ENCODE measurements at regions not wholly inside any gene's neighbourhood (a gene's known extent, or its start where the extent isn't known, plus 50 kb on each side); places are given as distances from the start of the nearest gene placed in this dataset.

DNA sequence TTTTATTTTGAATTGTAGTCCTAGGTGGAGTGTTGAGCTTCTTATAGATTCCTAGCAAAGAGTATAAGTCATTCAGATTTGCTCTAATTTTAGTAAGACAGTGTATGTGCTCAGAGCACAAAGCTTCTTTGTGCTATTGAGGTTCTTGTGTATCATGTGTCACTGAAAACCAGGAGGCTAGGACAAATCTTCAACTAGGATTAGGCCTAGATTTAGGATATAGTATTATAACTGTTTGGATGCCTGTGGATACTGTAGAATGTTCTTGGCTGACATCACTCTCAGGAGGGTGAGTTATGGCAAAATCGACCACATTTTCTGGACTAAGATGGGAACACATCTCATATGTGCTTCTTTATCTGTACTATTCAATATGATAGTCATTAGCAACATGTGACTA, 86.5 kb downstream of the DHRS2 start:
- H3K36me3 ChIP-seq (ENCODE audit: control insufficient read depth, insufficient read depth, low read length) = no peaks in the 10 kb centered on the region
- H3K4me2 ChIP-seq (ENCODE audit: low read length) = no peak overlapping the region
- H2BK120ac ChIP-seq (ENCODE audit: low read depth, low read length) = no peak overlapping the region
- H4K5ac ChIP-seq (ENCODE audit: low read length) = no peak overlapping the region
- no peak overlapping the region for H2AK5ac ChIP-seq (ENCODE audit: low read length)
- no peak for DNase-seq
- no peak overlapping the region for H3K56ac ChIP-seq (ENCODE audit: low read length)
- no peak overlapping the region for H2BK15ac ChIP-seq (replicated peaks; ENCODE audit: low read depth)
- H2BK5ac ChIP-seq (ENCODE audit: low read length) = no peak overlapping the region
- no peaks in the 10 kb centered on the region for H3K79me1 ChIP-seq (ENCODE audit: low read length)
- no peak overlapping the region for H3K18ac ChIP-seq (ENCODE audit: low read length)
- H3K27ac ChIP-seq (ENCODE audit: low read depth, low read length) = no peak overlapping the region
- no peaks in the 10 kb centered on the region for H3K79me2 ChIP-seq (ENCODE audit: control insufficient read depth, insufficient read depth, low read length)
- H3K4ac ChIP-seq (ENCODE audit: low read depth, low read length) = no peak overlapping the region
- no CpG with 5 or more reads among the region's 1 CpG for WGBS (ENCODE audit: extremely low coverage, insufficient coverage, low lambda C conversion rate)
- no peak overlapping the region for H4K8ac ChIP-seq (ENCODE audit: low read depth, low read length)
- no peaks in the 10 kb centered on the region for H3K4me1 ChIP-seq (ENCODE audit: control insufficient read depth, low read depth, low read length)
- no peak overlapping the region for H3K9ac ChIP-seq (ENCODE audit: low read length)
- H3K23ac ChIP-seq (ENCODE audit: low read length) = no peak overlapping the region
- no peaks in the 10 kb centered on the region for H3K27me3 ChIP-seq (ENCODE audit: insufficient read depth, low read length, poor library complexity)
- H3K4me3 ChIP-seq (ENCODE audit: low read length) = no peak overlapping the region

DNA sequence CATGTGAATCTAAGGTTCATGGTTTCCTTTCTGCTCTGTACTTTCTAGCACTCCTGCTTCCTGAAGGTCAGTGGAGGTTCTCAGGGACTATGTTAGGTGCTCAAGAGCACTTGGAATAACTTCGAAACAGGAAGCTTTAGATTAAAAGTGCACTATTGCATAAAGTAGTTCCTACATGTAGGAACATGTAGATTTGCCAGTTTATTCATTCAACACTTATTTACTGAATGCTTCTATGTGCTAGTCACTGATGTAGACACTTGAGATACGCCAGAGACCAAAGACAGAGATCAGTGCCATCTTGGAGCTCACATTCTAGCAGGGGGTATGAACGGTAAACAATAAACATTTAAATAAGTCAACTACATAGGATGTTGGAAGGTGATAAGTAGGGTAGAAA, 87.7 kb downstream of the DHRS2 start:
- H3K18ac ChIP-seq (ENCODE audit: low read length) = no peak overlapping the region
- no CpG with 5 or more reads among the region's 3 CpGs for WGBS (ENCODE audit: extremely low coverage, insufficient coverage, low lambda C conversion rate)
- no peak overlapping the region for H2AK5ac ChIP-seq (ENCODE audit: low read length)
- H3K79me2 ChIP-seq (ENCODE audit: control insufficient read depth, insufficient read depth, low read length) = no peaks in the 10 kb centered on the region
- H4K8ac ChIP-seq (ENCODE audit: low read depth, low read length) = no peak overlapping the region
- H3K79me1 ChIP-seq (ENCODE audit: low read length) = no peaks in the 10 kb centered on the region
- H4K5ac ChIP-seq (ENCODE audit: low read length) = no peak overlapping the region
- no peak overlapping the region for H3K56ac ChIP-seq (ENCODE audit: low read length)
- H3K36me3 ChIP-seq (ENCODE audit: control insufficient read depth, insufficient read depth, low read length) = no peaks in the 10 kb centered on the region
- H3K4me1 ChIP-seq (ENCODE audit: control insufficient read depth, low read depth, low read length) = no peaks in the 10 kb centered on the region
- H3K9ac ChIP-seq (ENCODE audit: low read length) = no peak overlapping the region
- no peak overlapping the region for H3K4me2 ChIP-seq (ENCODE audit: low read length)
- no peak overlapping the region for H2BK15ac ChIP-seq (replicated peaks; ENCODE audit: low read depth)
- H2BK5ac ChIP-seq (ENCODE audit: low read length) = no peak overlapping the region
- H2BK120ac ChIP-seq (ENCODE audit: low read depth, low read length) = no peak overlapping the region
- DNase-seq = no peak
- H3K27me3 ChIP-seq (ENCODE audit: insufficient read depth, low read length, poor library complexity) = no peaks in the 10 kb centered on the region
- no peak overlapping the region for H3K4me3 ChIP-seq (ENCODE audit: low read length)
- H3K23ac ChIP-seq (ENCODE audit: low read length) = no peak overlapping the region
- H3K4ac ChIP-seq (ENCODE audit: low read depth, low read length) = no peak overlapping the region
- H3K27ac ChIP-seq (ENCODE audit: low read depth, low read length) = no peak overlapping the region

DNA sequence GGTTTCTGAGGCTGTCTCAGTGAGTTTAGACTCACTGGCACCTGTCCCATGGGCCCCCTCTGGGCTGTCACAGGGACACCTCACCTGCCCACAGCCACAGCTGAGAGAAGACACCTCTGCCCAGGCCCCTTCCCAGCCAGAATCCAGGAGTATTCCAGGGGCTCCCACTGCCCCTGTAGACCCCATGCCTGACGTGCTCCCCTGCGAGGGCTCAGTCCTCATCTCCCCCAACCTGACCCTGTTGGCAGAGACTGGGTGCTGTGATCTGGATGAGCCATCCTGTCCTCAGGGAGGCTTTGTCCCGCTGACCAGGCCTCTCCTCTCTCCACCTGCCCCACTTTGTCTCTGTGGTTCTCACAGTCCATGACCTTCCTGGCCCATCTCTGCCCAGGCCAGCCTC, 89.4 kb downstream of the DHRS2 start:
- Histone ChIP-seq H2AK5ac (ENCODE audit: low read length) (no peak overlapping the region), H3K27me3 (ENCODE audit: insufficient read depth, low read length, poor library complexity) (no peaks in the 10 kb centered on the region), H3K56ac (ENCODE audit: low read length) (no peak overlapping the region), H3K79me2 (ENCODE audit: control insufficient read depth, insufficient read depth, low read length) (no peaks in the 10 kb centered on the region), H3K9ac (ENCODE audit: low read length) (no peak overlapping the region), H3K4me2 (ENCODE audit: low read length) (no peak overlapping the region), H3K4me1 (ENCODE audit: control insufficient read depth, low read depth, low read length) (no peaks in the 10 kb centered on the region), H3K79me1 (ENCODE audit: low read length) (no peaks in the 10 kb centered on the region), H2BK120ac (ENCODE audit: low read depth, low read length) (no peak overlapping the region), H3K18ac (ENCODE audit: low read length) (no peak overlapping the region), H2BK5ac (ENCODE audit: low read length) (no peak overlapping the region), H3K4me3 (ENCODE audit: low read length) (no peak overlapping the region), H4K8ac (ENCODE audit: low read depth, low read length) (no peak overlapping the region), H4K5ac (ENCODE audit: low read length) (no peak overlapping the region), H3K23ac (ENCODE audit: low read length) (no peak overlapping the region), H3K27ac (ENCODE audit: low read depth, low read length) (no peak overlapping the region), H2BK15ac (replicated peaks; ENCODE audit: low read depth) (no peak overlapping the region), H3K4ac (ENCODE audit: low read depth, low read length) (no peak overlapping the region), H3K36me3 (ENCODE audit: control insufficient read depth, insufficient read depth, low read length) (no peaks in the 10 kb centered on the region)
- DNase-seq = no peak
- no CpG with 5 or more reads among the region's 3 CpGs for WGBS (ENCODE audit: extremely low coverage, insufficient coverage, low lambda C conversion rate)

DNA sequence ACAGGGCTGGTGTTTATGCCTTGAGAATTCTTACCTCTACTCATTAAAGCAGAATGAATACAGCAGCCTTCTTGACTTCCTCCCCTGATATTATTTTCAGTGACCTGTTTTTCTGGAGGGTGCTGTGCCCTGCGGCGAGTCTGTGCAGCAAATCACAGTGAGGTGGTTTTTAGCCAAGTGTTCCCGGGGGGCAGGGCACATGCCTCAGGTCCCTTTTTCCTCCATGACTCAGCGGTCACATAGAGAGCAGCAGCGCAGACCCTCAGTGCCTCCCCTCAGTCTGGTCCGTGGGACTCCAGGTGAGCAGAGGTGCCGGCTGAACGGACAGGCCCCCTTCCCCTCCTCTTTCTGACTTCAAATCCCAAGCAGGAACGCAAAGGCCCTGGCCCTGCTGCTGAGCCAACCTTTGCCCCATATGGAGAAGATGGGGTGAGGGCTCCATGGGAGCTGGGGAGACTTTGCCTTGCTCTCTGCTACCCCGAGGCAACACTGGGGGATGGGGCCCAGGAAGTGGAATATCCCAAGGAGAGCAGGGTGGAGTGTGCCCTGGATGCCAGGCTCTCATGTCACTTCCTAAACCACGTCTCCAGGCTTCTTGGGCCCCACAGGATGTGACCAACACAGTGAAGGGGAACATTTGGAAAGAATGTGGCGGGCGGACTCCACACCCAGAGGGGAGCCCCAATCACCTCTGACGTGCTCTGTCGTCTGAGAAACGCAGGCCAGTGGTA, 90.0 kb downstream of the DHRS2 start:
- Histone ChIP-seq H3K56ac (ENCODE audit: low read length) (no peak overlapping the region), H3K4ac (ENCODE audit: low read depth, low read length) (no peak overlapping the region), H2AK5ac (ENCODE audit: low read length) (no peak overlapping the region), H3K4me3 (ENCODE audit: low read length) (no peak overlapping the region), H3K9ac (ENCODE audit: low read length) (no peak overlapping the region), H3K79me2 (ENCODE audit: control insufficient read depth, insufficient read depth, low read length) (no peaks in the 10 kb centered on the region), H2BK5ac (ENCODE audit: low read length) (no peak overlapping the region), H3K4me2 (ENCODE audit: low read length) (no peak overlapping the region), H3K23ac (ENCODE audit: low read length) (no peak overlapping the region), H3K4me1 (ENCODE audit: control insufficient read depth, low read depth, low read length) (no peaks in the 10 kb centered on the region), H4K8ac (ENCODE audit: low read depth, low read length) (no peak overlapping the region), H3K27ac (ENCODE audit: low read depth, low read length) (no peak overlapping the region), H2BK15ac (replicated peaks; ENCODE audit: low read depth) (no peak overlapping the region), H3K79me1 (ENCODE audit: low read length) (no peaks in the 10 kb centered on the region), H3K36me3 (ENCODE audit: control insufficient read depth, insufficient read depth, low read length) (no peaks in the 10 kb centered on the region), H3K18ac (ENCODE audit: low read length) (no peak overlapping the region), H4K5ac (ENCODE audit: low read length) (no peak overlapping the region), H2BK120ac (ENCODE audit: low read depth, low read length) (no peak overlapping the region), H3K27me3 (ENCODE audit: insufficient read depth, low read length, poor library complexity) (no peaks in the 10 kb centered on the region)
- DNase-seq = peak; percentile 16
- WGBS (ENCODE audit: extremely low coverage, insufficient coverage, low lambda C conversion rate) = no CpG with 5 or more reads among the region's 16 CpGs

DNA sequence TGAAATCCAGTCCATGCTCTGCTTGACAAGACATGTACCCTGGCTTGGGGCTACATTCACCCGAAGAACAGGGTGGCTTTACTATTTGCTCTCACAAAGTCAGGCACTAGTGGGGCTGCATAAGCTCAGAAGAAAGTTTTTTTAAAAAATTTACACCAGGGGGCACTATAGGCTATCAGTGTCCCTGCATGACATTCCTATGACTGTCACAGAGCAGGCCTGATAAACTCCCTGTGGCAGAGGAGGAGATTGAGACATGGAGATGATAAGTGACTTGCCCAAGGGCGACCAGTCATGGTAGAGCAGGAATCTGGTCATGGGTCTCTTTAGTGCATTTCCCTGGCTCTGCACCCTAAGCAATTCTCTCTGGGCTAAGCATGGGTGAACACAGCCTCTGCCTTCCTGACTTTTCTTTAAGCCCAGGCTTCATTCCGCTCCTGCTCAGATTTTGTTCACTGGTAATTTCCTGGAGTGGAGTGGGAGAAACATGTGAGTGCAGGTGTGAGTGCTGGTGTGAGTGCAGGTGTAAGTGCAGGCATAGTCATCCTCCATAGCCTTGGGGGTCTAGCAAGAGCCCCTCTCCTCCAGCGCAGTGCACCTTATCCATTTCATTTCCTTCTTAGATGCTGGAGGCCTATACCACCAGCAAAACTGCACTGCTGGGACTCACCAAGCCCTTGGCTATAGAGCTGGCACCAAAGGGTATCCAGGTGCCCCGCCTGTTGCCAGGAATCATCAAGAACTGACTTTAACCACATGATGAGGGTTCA, 91.6 kb downstream of the DHRS2 start:
- Histone ChIP-seq H3K79me2 (ENCODE audit: control insufficient read depth, insufficient read depth, low read length) (no peaks in the 10 kb centered on the region), H3K56ac (ENCODE audit: low read length) (no peak overlapping the region), H3K79me1 (ENCODE audit: low read length) (no peaks in the 10 kb centered on the region), H3K36me3 (ENCODE audit: control insufficient read depth, insufficient read depth, low read length) (no peaks in the 10 kb centered on the region), H3K27me3 (ENCODE audit: insufficient read depth, low read length, poor library complexity) (no peaks in the 10 kb centered on the region), H3K4me3 (ENCODE audit: low read length) (no peak overlapping the region), H4K5ac (ENCODE audit: low read length) (no peak overlapping the region), H2BK15ac (replicated peaks; ENCODE audit: low read depth) (no peak overlapping the region), H2AK5ac (ENCODE audit: low read length) (no peak overlapping the region), H3K4me2 (ENCODE audit: low read length) (no peak overlapping the region), H3K27ac (ENCODE audit: low read depth, low read length) (no peak overlapping the region), H3K18ac (ENCODE audit: low read length) (no peak overlapping the region), H3K4ac (ENCODE audit: low read depth, low read length) (no peak overlapping the region), H4K8ac (ENCODE audit: low read depth, low read length) (no peak overlapping the region), H2BK120ac (ENCODE audit: low read depth, low read length) (no peak overlapping the region), H2BK5ac (ENCODE audit: low read length) (no peak overlapping the region), H3K4me1 (ENCODE audit: control insufficient read depth, low read depth, low read length) (no peaks in the 10 kb centered on the region), H3K23ac (ENCODE audit: low read length) (no peak overlapping the region), H3K9ac (ENCODE audit: low read length) (no peak overlapping the region)
- WGBS (ENCODE audit: extremely low coverage, insufficient coverage, low lambda C conversion rate) = no CpG with 5 or more reads among the region's 5 CpGs
- peak; percentile 92 for DNase-seq
